Islet precursor cell (in vitro differentiated cells): ENCODE measurements at regions not wholly inside any gene's neighbourhood (a gene's known extent, or its start where the extent isn't known, plus 50 kb on each side); places are given as distances from the start of the nearest gene placed in this dataset.
"Not testable (repeated sequence)": the region's sequence is repeated elsewhere in the genome, so short reads cannot be mapped to it uniquely, and the experiment has no call there.

ENCODE experiments used
- DNase-seq: peaks from one replicate; pipeline ENCODE4 v3.0.0-alpha.2; 2018

GRCh38 chr4:162838671-162839070, 328.0 kb downstream of the NAF1 start:
- DNase-seq, result no peak

- DNase-seq, result no peak
These were observed 329.0 kb downstream of the NAF1 start for GRCh38 chr4:162837679-162838078.

- DNase-seq, result no peak
These were observed 329.4 kb downstream of the NAF1 start for GRCh38 chr4:162837241-162837640.

GRCh38 chr4:162836773-162837172, 329.9 kb downstream of the NAF1 start:
- DNase-seq, result no peak

- not testable (repeated sequence) for DNase-seq
These were observed 330.4 kb downstream of the NAF1 start for GRCh38 chr4:162836258-162836657.

- DNase-seq, result no peak
These were observed 335.8 kb downstream of the NAF1 start for GRCh38 chr4:162830899-162831298.

GRCh38 chr4:162817374-162817773, 349.3 kb downstream of the NAF1 start:
- not testable (repeated sequence) for DNase-seq

- DNase-seq, result no peak
These were observed 362.3 kb downstream of the NAF1 start for GRCh38 chr4:162804351-162804924.

- no peak for DNase-seq
These were observed 363.3 kb downstream of the NAF1 start for GRCh38 chr4:162803378-162803777.

- no peak for DNase-seq
These were observed 369.6 kb downstream of the NAF1 start for GRCh38 chr4:162797108-162797507.

- no peak for DNase-seq
These were observed 373.1 kb downstream of the NAF1 start for GRCh38 chr4:162793571-162793970.

GRCh38 chr4:162793004-162793403, 373.7 kb downstream of the NAF1 start:
- no peak for DNase-seq

- no peak for DNase-seq
These were observed 375.5 kb downstream of the NAF1 start for GRCh38 chr4:162791226-162791625.

- no peak for DNase-seq
These were observed 379.6 kb downstream of the NAF1 start for GRCh38 chr4:162787120-162787519.

GRCh38 chr4:162782778-162783525, 383.7 kb downstream of the NAF1 start:
- DNase-seq, result no peak

- DNase-seq, result no peak
These were observed 384.5 kb downstream of the NAF1 start for GRCh38 chr4:162782096-162782777.

GRCh38 chr4:162770761-162771490, 395.8 kb downstream of the NAF1 start:
- DNase-seq, result no peak

- no peak for DNase-seq
These were observed 399.6 kb downstream of the NAF1 start for GRCh38 chr4:162767083-162767482.

GRCh38 chr4:162761965-162762364, 404.7 kb downstream of the NAF1 start:
- DNase-seq, result no peak

- DNase-seq, result not testable (repeated sequence)
These were observed 426.5 kb downstream of the NAF1 start for GRCh38 chr4:162740228-162740627.

GRCh38 chr4:162739596-162739995, 427.1 kb downstream of the NAF1 start:
- DNase-seq, result not testable (repeated sequence)

GRCh38 chr4:162732876-162733275, 433.8 kb downstream of the NAF1 start:
- DNase-seq, result no peak

- no peak for DNase-seq
These were observed 438.9 kb downstream of the NAF1 start for GRCh38 chr4:162727766-162728165.
